Loucy (cell line): ENCODE measurements at regions not wholly inside any gene's neighbourhood (a gene's known extent, or its start where the extent isn't known, plus 50 kb on each side); places are given as distances from the start of the nearest gene placed in this dataset.

Source experiments
- H2AFZ ChIP-seq: fragments of 200-600 bp; sonication (generic); 2 replicates; pipeline ENCODE4 v1.6.0; 2016; ENCODE audit warnings: antibody characterized with exemption, mild to moderate bottlenecking, low read length, moderate library complexity
- H3F3A ChIP-seq: fragments of 200-600 bp; 2 replicates; pipeline ENCODE4 v1.6.0; 2016; ENCODE audit warnings: antibody characterized with exemption, low read depth, mild to moderate bottlenecking
- H3K27me3 ChIP-seq: fragments of 200-600 bp; sonication (generic); 2 replicates; pipeline ENCODE4 v1.6.1; 2014; ENCODE audit warnings: low read length, mild to moderate bottlenecking; ENCODE audit not compliant: insufficient read depth, poor library complexity, severe bottlenecking
- H3K36me3 ChIP-seq: fragments of 200-600 bp; sonication (generic); 2 replicates; pipeline ENCODE4 v1.6.1; 2016; ENCODE audit warnings: low read length; ENCODE audit not compliant: insufficient read depth
- H3K4me1 ChIP-seq: fragments of 200-600 bp; sonication (generic); 2 replicates; pipeline ENCODE4 v1.5.1; 2014; ENCODE audit warnings: low read length, mild to moderate bottlenecking; ENCODE audit not compliant: insufficient read depth, poor library complexity, severe bottlenecking
- H3K4me2 ChIP-seq: fragments of 200-600 bp; sonication (generic); 2 replicates; pipeline ENCODE4 v1.6.0; 2014; ENCODE audit warnings: antibody characterized with exemption, low read length, low read depth, mild to moderate bottlenecking; ENCODE audit not compliant: poor library complexity, severe bottlenecking
- H3K4me3 ChIP-seq: fragments of 200-600 bp; sonication (generic); 2 replicates; pipeline ENCODE4 v1.5.1; 2014; ENCODE audit warnings: low read length, mild to moderate bottlenecking, mixed read lengths; ENCODE audit not compliant: poor library complexity, severe bottlenecking
- H3K79me2 ChIP-seq: fragments of 200-600 bp; sonication (generic); 2 replicates; pipeline ENCODE4 v1.6.1; 2014; ENCODE audit warnings: low read length; ENCODE audit not compliant: insufficient read depth
- H3K9ac ChIP-seq: fragments of 200-600 bp; sonication (generic); 2 replicates; pipeline ENCODE4 v1.6.0; 2014; ENCODE audit warnings: mild to moderate bottlenecking, low read depth, low read length, moderate library complexity; ENCODE audit not compliant: poor library complexity, severe bottlenecking
- H3K9me2 ChIP-seq: fragments of 200-600 bp; sonication (generic); replicated peaks from 2 replicates; pipeline ENCODE4 v1.6.1; 2016; ENCODE audit warnings: low read depth, low read length, mixed read lengths
- H3K9me3 ChIP-seq: fragments of 200-600 bp; sonication (generic); 2 replicates; pipeline ENCODE4 v1.6.1; 2014; ENCODE audit warnings: mild to moderate bottlenecking, antibody characterized with exemption, low read length, low read depth; ENCODE audit not compliant: insufficient read depth
- H4K20me1 ChIP-seq: fragments of 200-600 bp; sonication (generic); 2 replicates; pipeline ENCODE4 v1.6.0; 2014; ENCODE audit warnings: antibody characterized with exemption, low read length, mild to moderate bottlenecking; ENCODE audit not compliant: insufficient read depth, poor library complexity, severe bottlenecking
- CTCF ChIP-seq: fragments of 200-600 bp; sonication (generic); conservative IDR thresholded peaks from 2 replicates; pipeline ENCODE4 v1.5.1; 2014; ENCODE audit warnings: mild to moderate bottlenecking, antibody characterized with exemption, low read length
- EZH2phosphoT487 ChIP-seq: fragments of 200-600 bp; IDR thresholded peaks from 2 replicates; pipeline ENCODE4 v1.6.1; 2018; ENCODE audit warnings: antibody characterized with exemption, mild to moderate bottlenecking, moderate library complexity, borderline replicate concordance

- Histone ChIP-seq H3K36me3 (no peaks in the 10 kb centered on the region), H4K20me1 (no peaks in the 10 kb centered on the region), H3K9ac (no peak overlapping the region), H3K9me3 (no peaks in the 10 kb centered on the region), H3K4me3 (no peak overlapping the region), H3K79me2 (no peaks in the 10 kb centered on the region), H3K9me2 (no peaks in the 10 kb centered on the region), H3F3A (no peaks in the 10 kb centered on the region), H3K4me1 (no peaks in the 10 kb centered on the region), H3K4me2 (no peak overlapping the region), H2AFZ (no peak overlapping the region), H3K27me3 (peaks cover 3% of the 10 kb centered on the region)
- TF ChIP-seq CTCF (no peak), EZH2phosphoT487 (no peak)
These were observed 116.7 kb upstream of the NTM start for GRCh38 chr11:131253656-131254151.

- Histone ChIP-seq H3K79me2 (no peaks in the 10 kb centered on the region), H3F3A (no peaks in the 10 kb centered on the region), H3K27me3 (peaks cover 3% of the 10 kb centered on the region), H3K9me3 (no peaks in the 10 kb centered on the region), H3K9ac (no peak overlapping the region), H4K20me1 (no peaks in the 10 kb centered on the region), H2AFZ (no peak overlapping the region), H3K36me3 (no peaks in the 10 kb centered on the region), H3K4me2 (no peak overlapping the region), H3K4me3 (no peak overlapping the region), H3K9me2 (no peaks in the 10 kb centered on the region), H3K4me1 (no peaks in the 10 kb centered on the region)
- TF ChIP-seq EZH2phosphoT487 (no peak), CTCF (no peak)
These were observed 116.2 kb upstream of the NTM start for GRCh38 chr11:131254254-131254653.

DNA sequence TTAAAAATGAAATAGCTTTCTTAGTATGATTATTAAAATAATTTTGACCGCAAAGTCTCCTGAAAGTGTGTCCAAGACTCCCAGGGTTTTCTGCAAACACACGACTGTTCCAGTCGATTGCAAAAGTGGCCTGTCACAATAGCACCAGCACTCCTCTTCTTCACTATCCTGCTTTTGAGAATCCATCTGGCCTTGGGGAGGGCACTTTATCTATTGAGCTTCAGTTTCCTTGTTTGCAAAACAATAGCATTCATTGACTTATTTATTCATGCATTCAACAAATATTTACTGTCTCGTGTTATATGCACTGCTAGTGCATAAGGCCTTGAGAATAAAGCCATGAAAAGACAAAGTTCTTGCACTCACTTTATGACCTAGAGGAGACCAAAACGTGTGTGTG is 96.2 kb upstream of the NTM start:
- Histone ChIP-seq H3K9ac (no peak overlapping the region), H3K9me2 (no peaks in the 10 kb centered on the region), H3K79me2 (no peaks in the 10 kb centered on the region), H2AFZ (no peak overlapping the region), H3K9me3 (no peaks in the 10 kb centered on the region), H3K27me3 (no peaks in the 10 kb centered on the region), H4K20me1 (no peaks in the 10 kb centered on the region), H3K4me1 (no peaks in the 10 kb centered on the region), H3K4me2 (no peak overlapping the region), H3K36me3 (no peaks in the 10 kb centered on the region), H3F3A (no peaks in the 10 kb centered on the region), H3K4me3 (no peak overlapping the region)
- no peak for TF ChIP-seq EZH2phosphoT487
- TF ChIP-seq CTCF: no peak
